ENCODE measurements at regions not wholly inside any gene's neighbourhood (a gene's known extent, or its start where the extent isn't known, plus 50 kb on each side); places are given as distances from the start of the nearest gene placed in this dataset.

DNA sequence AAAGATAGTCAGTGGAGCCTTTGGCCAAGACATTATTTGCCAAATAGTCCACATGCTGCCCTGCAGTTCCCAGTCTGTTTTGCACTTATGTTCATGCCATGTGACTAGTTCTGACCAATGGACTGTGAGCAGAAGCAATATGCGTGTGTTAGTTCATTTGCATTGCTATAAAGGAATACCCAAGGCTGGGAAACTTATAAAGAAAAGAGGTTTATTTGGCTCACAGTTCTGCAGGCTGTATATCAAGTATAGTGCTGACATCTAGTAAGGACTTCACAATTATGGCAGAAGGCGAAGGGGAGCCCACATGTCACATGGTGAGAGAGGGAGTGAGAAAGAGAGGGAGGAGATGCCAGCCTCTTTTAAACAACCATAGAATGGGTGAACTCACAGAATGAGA is 193.3 kb downstream of the PTPRU start:
- H3K9me3 ChIP-seq (ENCODE audit: control insufficient read depth in 1 of 2, insufficient read depth in 1 of 2, low read depth in 1 of 2, low read length in 2 of 2), result no peaks in the 10 kb centered on the region
- H4K20me1 ChIP-seq (ENCODE audit: insufficient read depth), result no peaks in the 10 kb centered on the region
- DNase-seq (ENCODE audit: low read depth, low spot score) (no peak), ATAC-seq (no peak)
- ChIA-PET CTCF (no interaction called here), POLR2A (no interaction called here), RAD21 (ENCODE audit: low non-redundant PET in 1 of 2, low total read pairs in 2 of 2, uncharacterized antibody in 2 of 2, unreplicated experiment in 2 of 2) (no interaction called here)
- H3K9me2 ChIP-seq (ENCODE audit: insufficient read depth), result no peaks in the 10 kb centered on the region
- H2AFZ ChIP-seq (ENCODE audit: low read depth, low read length, poor library complexity, severe bottlenecking), result no peak overlapping the region
- no peaks in the 10 kb centered on the region for H3K36me3 ChIP-seq (ENCODE audit: control insufficient read depth in 1 of 2, insufficient read depth in 2 of 2, low read length in 2 of 2)
- TF ChIP-seq JUND (IDR thresholded peaks at IDR 0.05) (no peak), CEBPB (IDR thresholded peaks at IDR 0.05; ENCODE audit: low read depth) (no peak), RAD21 (IDR thresholded peaks at IDR 0.05; ENCODE audit: low read depth) (no peak), ZFX (IDR thresholded peaks at IDR 0.05) (no peak)
- TF ChIP-seq, protein P1, sequence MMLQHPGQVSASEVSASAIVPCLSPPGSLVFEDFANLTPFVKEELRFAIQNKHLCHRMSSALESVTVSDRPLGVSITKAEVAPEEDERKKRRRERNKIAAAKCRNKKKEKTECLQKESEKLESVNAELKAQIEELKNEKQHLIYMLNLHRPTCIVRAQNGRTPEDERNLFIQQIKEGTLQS (IDR thresholded peaks at IDR 0.05), result no peak
- H3K27ac ChIP-seq (ENCODE audit: low read depth, low read length), result no peak overlapping the region
- no peaks in the 10 kb centered on the region for H3K27me3 ChIP-seq (ENCODE audit: insufficient read depth, low read length)
- no peak overlapping the region for H3K9ac ChIP-seq (ENCODE audit: low read length)
- no peak overlapping the region for H3K4me3 ChIP-seq (replicated peaks in 1 of 2; ENCODE audit: low read depth in 1 of 2, low read length in 2 of 2)
- no TSS peak for BruUV-seq (replicated peaks)
- intact Hi-C loops (cut with micrococcal nuclease), result no loop called here
- no peaks in the 10 kb centered on the region for H3K4me1 ChIP-seq (ENCODE audit: control insufficient read depth in 1 of 2, insufficient read depth in 2 of 2, low read length in 2 of 2)
- no peaks in the 10 kb centered on the region for H3K79me2 ChIP-seq (ENCODE audit: insufficient read depth, low read length)
- no peak overlapping the region for H3K4me2 ChIP-seq (ENCODE audit: low read length)

DNA sequence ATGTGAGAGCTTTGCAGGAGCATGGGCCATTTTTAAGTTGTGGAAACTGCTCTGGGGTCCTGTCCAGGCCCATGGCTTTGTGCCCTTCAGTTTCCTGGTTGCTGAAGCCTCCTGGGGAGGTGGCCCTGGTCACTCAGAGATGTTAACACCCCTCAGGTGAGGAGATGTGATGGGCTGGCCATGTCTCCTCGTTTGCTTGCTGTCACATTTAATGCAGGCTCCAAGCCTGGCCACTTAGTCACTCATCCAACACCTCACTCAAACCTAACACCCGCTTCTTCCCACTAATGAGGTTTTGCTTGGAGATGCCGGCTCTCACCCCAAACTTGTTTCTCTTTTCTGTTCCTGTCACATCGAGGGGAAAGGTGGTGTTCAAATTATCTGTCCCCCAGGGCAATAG is 192.7 kb downstream of the PTPRU start:
- TF ChIP-seq CEBPB (IDR thresholded peaks at IDR 0.05; ENCODE audit: low read depth) (no peak), JUND (IDR thresholded peaks at IDR 0.05) (no peak), SIN3A (IDR thresholded peaks at IDR 0.05; ENCODE audit: low read depth) (no peak), POLR2A (IDR thresholded peaks at IDR 0.05; ENCODE audit: borderline replicate concordance, extremely low read depth, insufficient read depth, insufficient read length) (no peak), FOSL1 (IDR thresholded peaks at IDR 0.05; ENCODE audit: low read depth) (no peak), SRF (IDR thresholded peaks at IDR 0.05; ENCODE audit: low read depth) (no peak), CBX3 (IDR thresholded peaks at IDR 0.05; ENCODE audit: low read depth) (no peak), SP1 (IDR thresholded peaks at IDR 0.05; ENCODE audit: low read depth) (no peak), EZH2 (IDR thresholded peaks at IDR 0.05) (no peak), ZNF274 (IDR thresholded peaks at IDR 0.05; ENCODE audit: low read depth, low read length) (no peak)
- TF ChIP-seq, protein P2, sequence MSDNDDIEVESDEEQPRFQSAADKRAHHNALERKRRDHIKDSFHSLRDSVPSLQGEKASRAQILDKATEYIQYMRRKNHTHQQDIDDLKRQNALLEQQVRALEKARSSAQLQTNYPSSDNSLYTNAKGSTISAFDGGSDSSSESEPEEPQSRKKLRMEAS (IDR thresholded peaks at IDR 0.05), result no peak
- TF ChIP-seq, protein P3, sequence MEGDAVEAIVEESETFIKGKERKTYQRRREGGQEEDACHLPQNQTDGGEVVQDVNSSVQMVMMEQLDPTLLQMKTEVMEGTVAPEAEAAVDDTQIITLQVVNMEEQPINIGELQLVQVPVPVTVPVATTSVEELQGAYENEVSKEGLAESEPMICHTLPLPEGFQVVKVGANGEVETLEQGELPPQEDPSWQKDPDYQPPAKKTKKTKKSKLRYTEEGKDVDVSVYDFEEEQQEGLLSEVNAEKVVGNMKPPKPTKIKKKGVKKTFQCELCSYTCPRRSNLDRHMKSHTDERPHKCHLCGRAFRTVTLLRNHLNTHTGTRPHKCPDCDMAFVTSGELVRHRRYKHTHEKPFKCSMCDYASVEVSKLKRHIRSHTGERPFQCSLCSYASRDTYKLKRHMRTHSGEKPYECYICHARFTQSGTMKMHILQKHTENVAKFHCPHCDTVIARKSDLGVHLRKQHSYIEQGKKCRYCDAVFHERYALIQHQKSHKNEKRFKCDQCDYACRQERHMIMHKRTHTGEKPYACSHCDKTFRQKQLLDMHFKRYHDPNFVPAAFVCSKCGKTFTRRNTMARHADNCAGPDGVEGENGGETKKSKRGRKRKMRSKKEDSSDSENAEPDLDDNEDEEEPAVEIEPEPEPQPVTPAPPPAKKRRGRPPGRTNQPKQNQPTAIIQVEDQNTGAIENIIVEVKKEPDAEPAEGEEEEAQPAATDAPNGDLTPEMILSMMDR (IDR thresholded peaks at IDR 0.05 in 2 of 3, conservative IDR thresholded peaks at IDR 0.05 in 1 of 3; ENCODE audit: borderline replicate concordance in 1 of 3, insufficient read depth in 1 of 3, low read depth in 2 of 3, low read length in 2 of 3), result no peak
- Histone ChIP-seq H3K27ac (ENCODE audit: low read depth, low read length) (no peak overlapping the region), H3K9me2 (ENCODE audit: insufficient read depth) (no peaks in the 10 kb centered on the region), H3K9ac (ENCODE audit: low read length) (no peak overlapping the region), H2AFZ (ENCODE audit: low read depth, low read length, poor library complexity, severe bottlenecking) (no peak overlapping the region), H3K36me3 (ENCODE audit: control insufficient read depth in 1 of 2, insufficient read depth in 2 of 2, low read length in 2 of 2) (no peaks in the 10 kb centered on the region), H3K27me3 (ENCODE audit: insufficient read depth, low read length) (no peaks in the 10 kb centered on the region), H3K4me3 (replicated peaks in 1 of 2; ENCODE audit: low read depth in 1 of 2, low read length in 2 of 2) (no peak overlapping the region), H4K20me1 (ENCODE audit: insufficient read depth) (no peaks in the 10 kb centered on the region), H3K79me2 (ENCODE audit: insufficient read depth, low read length) (no peaks in the 10 kb centered on the region), H3K4me1 (ENCODE audit: control insufficient read depth in 1 of 2, insufficient read depth in 2 of 2, low read length in 2 of 2) (no peaks in the 10 kb centered on the region), H3K9me3 (ENCODE audit: control insufficient read depth in 1 of 2, insufficient read depth in 1 of 2, low read depth in 1 of 2, low read length in 2 of 2) (no peaks in the 10 kb centered on the region), H3K4me2 (ENCODE audit: low read length) (no peak overlapping the region)
- RAD21 ChIA-PET (ENCODE audit: low non-redundant PET in 1 of 2, low total read pairs in 2 of 2, uncharacterized antibody in 2 of 2, unreplicated experiment in 2 of 2), result no interaction called here
- ATAC-seq (no peak), DNase-seq (ENCODE audit: low read depth, low spot score) (no peak)
- POLR2A ChIA-PET, result no interaction called here
- CTCF ChIA-PET, result no interaction called here
- BruUV-seq (replicated peaks), result no TSS peak
- intact Hi-C loops (cut with micrococcal nuclease), result no loop called here

Measured in HCT116 (cell line).